ENCODE measurements at regions not wholly inside any gene's neighbourhood (a gene's known extent, or its start where the extent isn't known, plus 50 kb on each side); places are given as distances from the start of the nearest gene placed in this dataset.

DNA sequence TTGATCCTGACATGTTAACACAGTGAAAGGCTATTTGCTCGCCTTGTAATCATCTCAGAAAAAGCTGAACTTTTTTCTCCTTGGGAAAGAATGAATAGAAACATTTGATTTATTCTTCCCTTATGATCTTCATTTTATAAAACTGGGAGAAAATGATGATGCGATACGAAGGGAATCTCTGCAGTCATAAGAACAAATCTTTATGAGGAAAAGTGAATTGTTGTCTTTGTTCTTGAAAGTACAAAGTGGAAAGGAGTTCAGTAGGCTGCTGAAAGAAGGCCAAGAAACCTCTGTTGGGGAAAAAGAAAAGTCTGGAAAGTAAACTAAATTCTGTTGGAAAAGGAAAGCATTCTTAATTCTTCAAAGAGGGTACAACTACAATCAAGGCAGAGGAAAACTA lies 248.8 kb downstream of the NSUN3 start:
- TF ChIP-seq, protein P1, sequence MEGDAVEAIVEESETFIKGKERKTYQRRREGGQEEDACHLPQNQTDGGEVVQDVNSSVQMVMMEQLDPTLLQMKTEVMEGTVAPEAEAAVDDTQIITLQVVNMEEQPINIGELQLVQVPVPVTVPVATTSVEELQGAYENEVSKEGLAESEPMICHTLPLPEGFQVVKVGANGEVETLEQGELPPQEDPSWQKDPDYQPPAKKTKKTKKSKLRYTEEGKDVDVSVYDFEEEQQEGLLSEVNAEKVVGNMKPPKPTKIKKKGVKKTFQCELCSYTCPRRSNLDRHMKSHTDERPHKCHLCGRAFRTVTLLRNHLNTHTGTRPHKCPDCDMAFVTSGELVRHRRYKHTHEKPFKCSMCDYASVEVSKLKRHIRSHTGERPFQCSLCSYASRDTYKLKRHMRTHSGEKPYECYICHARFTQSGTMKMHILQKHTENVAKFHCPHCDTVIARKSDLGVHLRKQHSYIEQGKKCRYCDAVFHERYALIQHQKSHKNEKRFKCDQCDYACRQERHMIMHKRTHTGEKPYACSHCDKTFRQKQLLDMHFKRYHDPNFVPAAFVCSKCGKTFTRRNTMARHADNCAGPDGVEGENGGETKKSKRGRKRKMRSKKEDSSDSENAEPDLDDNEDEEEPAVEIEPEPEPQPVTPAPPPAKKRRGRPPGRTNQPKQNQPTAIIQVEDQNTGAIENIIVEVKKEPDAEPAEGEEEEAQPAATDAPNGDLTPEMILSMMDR (IDR thresholded peaks at IDR 0.05; ENCODE audit: borderline replicate concordance, insufficient read depth, low read depth, low read length): no peak
- H3K4me3 ChIP-seq (ENCODE audit: low read depth, low read length): no peak overlapping the region

DNA sequence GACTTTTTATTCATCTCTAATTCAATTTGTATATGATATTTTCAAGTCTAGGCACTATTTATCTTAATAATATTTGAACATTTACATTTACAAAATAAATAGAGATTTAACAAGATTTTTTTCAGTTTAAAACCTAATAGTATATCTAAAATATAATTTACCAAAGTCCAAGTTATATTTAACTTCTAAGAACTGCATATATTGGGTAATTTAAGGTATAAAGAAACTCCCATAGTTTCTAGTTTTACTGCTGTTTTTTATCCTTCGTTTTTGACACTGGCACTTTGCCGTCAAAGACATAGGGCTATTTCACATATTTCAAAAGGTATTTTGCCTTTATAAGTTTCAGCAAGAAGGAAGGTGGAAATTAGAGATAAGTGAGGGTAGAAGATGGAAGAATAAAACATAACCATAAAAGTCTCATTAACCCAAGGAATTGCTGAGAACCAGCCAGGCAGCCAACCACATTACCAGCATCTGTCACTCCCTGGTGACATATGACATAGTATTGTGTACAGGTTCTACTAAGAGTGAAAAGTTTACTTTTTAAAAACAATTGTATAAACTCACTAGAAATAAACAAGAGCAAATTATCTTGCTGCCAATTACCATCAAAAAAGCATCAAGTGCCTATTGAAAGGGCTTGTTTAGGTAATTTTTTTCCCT lies 251.5 kb downstream of the NSUN3 start:
- H3K4me3 ChIP-seq (ENCODE audit: low read depth, low read length): no peak overlapping the region
- TF ChIP-seq, protein P1 (IDR thresholded peaks at IDR 0.05; ENCODE audit: borderline replicate concordance, insufficient read depth, low read depth, low read length): no peak

DNA sequence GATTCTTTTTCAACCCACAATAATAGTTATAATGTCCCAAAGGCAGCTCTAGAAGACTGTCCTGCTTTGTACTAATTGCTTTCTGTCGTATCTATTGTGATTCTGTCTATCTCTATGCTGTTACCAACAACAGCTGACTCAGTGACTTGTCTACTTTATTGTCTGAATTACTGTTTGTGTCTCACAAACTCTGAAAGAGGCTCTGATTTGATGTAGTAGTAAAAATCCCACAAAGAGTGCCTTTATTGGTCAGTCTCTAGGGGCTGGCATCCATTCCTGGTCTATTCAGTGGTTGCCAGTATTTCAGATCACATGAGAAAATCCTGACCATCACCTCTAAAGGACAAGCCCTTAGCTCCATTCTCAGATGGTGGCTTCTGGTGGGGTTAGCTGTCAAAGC lies 254.2 kb downstream of the NSUN3 start:
- TF ChIP-seq, protein P1 (IDR thresholded peaks at IDR 0.05; ENCODE audit: borderline replicate concordance, insufficient read depth, low read depth, low read length): no peak
- H3K4me3 ChIP-seq (ENCODE audit: low read depth, low read length): no peak overlapping the region

DNA sequence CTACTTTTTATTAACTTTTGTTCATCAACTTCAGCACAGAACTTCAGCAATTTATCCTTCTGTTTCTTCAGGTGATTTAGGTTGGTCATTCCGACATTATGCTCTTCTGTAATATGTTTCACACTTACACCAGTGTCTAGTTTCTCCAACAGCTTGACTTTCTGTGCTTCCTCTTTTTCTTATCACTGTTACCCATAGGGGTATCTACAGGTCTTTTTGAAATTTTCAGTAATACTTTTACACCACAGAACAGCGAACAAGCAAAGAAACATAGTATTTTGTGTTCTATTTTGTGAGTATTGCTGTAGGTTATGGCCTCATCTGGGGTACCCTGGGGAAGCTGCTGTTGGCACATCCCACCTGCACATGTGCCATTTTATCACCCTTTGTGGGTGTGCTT lies 260.7 kb downstream of the NSUN3 start:
- no peak overlapping the region for H3K4me3 ChIP-seq (ENCODE audit: low read depth, low read length)
- TF ChIP-seq, protein P1 (IDR thresholded peaks at IDR 0.05; ENCODE audit: borderline replicate concordance, insufficient read depth, low read depth, low read length): no peak

DNA sequence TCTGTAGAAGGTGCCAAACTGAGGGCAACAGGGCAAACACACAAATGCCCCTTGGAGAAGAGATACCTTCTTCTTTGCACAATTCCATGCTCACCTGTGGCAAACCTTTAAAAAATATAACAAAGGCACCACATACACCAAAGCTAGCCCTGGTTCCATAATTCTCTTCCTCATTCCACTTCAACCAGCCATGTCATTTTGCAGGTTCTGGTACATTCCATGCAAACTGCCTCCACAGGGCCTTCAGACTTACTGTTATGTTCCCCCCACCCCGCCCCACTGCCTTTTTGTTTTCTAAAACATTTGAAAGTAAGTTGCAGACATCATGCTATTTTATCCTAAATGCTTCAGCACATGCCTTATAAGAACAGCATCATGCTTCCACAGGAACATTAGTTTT lies 269.0 kb downstream of the NSUN3 start:
- TF ChIP-seq, protein P1 (IDR thresholded peaks at IDR 0.05; ENCODE audit: borderline replicate concordance, insufficient read depth, low read depth, low read length): no peak
- H3K4me3 ChIP-seq (ENCODE audit: low read depth, low read length): no peak overlapping the region

DNA sequence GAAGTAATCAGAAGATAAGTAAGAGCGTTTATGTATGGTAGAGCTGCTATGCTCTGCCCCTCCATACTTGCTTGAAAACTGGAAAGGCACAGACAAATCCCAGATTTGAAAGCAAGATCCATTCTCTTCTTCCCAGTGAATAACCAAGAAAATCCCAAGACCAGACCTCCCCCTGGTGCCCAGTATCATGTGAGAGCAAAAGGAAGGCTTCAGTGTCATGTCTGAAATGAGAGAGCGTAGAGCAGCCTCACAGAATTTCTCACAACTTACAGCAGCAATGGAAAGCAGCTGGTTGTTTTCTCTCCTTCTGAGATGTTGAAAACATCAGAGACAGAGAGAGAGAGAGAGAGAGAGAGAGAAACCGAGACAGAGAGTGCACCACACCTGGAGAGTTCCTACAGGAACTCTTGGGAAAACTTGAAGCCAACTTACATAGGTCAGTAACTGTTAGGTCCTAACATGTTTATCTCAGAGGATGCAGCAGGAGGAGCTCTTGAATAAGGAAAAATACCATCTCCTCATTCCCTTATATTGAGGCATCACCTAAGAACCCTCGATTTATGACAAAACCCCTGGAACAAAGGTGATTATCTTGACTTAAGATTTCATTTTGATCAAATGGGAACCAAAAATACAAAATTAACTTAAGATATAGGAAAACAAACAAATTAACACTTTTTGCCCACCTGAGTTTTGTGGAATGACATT lies 273.3 kb downstream of the NSUN3 start:
- TF ChIP-seq, protein P1 (IDR thresholded peaks at IDR 0.05; ENCODE audit: borderline replicate concordance, insufficient read depth, low read depth, low read length): no peak
- no peak overlapping the region for H3K4me3 ChIP-seq (ENCODE audit: low read depth, low read length)

DNA sequence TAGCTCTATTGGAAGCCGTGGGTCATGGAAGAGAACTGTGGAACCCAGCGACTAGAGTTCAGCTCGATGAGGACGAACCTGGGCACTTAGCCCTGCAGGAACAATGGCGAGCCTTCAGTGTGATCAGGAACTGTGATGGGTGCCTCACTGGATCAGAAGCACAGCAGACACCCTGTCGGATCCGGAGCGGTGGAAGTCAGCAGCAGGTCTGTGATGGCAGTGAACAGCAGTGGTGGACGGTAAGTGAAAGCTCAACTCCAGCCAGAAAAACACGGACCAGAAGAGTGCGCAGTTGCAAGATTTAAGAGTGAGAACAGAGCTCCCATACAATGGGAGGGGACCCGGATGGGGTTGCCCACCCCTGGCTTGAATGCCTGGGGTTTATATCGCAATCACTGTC lies 282.2 kb downstream of the NSUN3 start:
- TF ChIP-seq, protein P1 (IDR thresholded peaks at IDR 0.05; ENCODE audit: borderline replicate concordance, insufficient read depth, low read depth, low read length): no peak

More for the DNA sequence above, 282.2 kb downstream of the NSUN3 start:
- H3K4me3 ChIP-seq (ENCODE audit: low read depth, low read length): no peak overlapping the region

Measured in GM12875 (cell line).